Stomach (tissue), 4 donors: ENCODE measurements at regions not wholly inside any gene's neighbourhood (a gene's known extent, or its start where the extent isn't known, plus 50 kb on each side); places are given as distances from the start of the nearest gene placed in this dataset.

ENCODE experiments used
- POLR2AphosphoS5 ChIP-seq, 3 donors: sonication (generic); formaldehyde crosslinking; IDR thresholded peaks; one replicate each; pipeline ENCODE4 v1.6.1; 2016; ENCODE audit warnings: antibody characterized with exemption in 3 of 3
- TF ChIP-seq, protein P1 (sequence below), 7 experiments: fragments of 450-650 bp in 4 of 7; fragments of 200-600 bp in 3 of 7; sonication (generic) in 3 of 7; IDR thresholded peaks; one replicate each; pipeline ENCODE4 v1.5.1; 2016 to 2019; ENCODE audit warnings: antibody characterized with exemption in 7 of 7, control low read depth in 2 of 7, mild to moderate bottlenecking in 1 of 7

DNA sequence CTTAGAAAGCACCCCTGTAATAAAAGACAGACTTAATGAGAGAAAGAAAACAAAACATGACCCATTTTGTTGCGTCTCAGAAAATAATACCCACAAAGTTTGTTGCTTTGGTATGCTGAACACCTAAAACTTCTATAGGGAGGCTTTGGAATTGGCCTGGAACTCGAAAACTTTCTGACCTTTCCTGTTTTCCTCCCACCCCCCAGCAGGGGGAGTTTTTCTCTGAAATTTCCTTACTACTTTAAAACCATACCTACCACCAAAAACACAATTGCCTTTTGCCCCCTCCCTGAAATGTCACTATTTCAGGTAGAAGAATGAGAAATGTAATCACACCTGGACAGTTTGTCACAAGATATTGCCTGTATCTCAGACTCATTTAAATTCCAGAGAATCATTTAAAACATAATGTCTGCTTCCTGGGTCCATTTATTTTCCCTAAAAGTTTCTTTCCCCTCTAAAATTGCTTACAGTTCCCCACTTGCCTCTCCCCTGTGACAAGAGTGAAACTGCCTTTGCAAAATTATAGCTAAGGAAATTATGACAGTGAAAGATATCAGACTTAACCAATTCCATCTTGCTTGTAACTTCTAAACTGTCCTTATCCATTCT lies 2700.2 kb downstream of the PCDH9 start:
- TF ChIP-seq, protein P1, sequence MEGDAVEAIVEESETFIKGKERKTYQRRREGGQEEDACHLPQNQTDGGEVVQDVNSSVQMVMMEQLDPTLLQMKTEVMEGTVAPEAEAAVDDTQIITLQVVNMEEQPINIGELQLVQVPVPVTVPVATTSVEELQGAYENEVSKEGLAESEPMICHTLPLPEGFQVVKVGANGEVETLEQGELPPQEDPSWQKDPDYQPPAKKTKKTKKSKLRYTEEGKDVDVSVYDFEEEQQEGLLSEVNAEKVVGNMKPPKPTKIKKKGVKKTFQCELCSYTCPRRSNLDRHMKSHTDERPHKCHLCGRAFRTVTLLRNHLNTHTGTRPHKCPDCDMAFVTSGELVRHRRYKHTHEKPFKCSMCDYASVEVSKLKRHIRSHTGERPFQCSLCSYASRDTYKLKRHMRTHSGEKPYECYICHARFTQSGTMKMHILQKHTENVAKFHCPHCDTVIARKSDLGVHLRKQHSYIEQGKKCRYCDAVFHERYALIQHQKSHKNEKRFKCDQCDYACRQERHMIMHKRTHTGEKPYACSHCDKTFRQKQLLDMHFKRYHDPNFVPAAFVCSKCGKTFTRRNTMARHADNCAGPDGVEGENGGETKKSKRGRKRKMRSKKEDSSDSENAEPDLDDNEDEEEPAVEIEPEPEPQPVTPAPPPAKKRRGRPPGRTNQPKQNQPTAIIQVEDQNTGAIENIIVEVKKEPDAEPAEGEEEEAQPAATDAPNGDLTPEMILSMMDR (IDR thresholded peaks at IDR 0.05), result peak in 2 of 7 experiments; percentile 22 to 27
- TF ChIP-seq POLR2AphosphoS5 (IDR thresholded peaks at IDR 0.05), result no peak
